Retinal pigment epithelial cell (primary cell): ENCODE measurements at regions not wholly inside any gene's neighbourhood (a gene's known extent, or its start where the extent isn't known, plus 50 kb on each side); places are given as distances from the start of the nearest gene placed in this dataset.
A peak's percentile ranks its signal among the peaks of the same experiment; 100 is the strongest.
"Not testable (repeated sequence)": the region's sequence is repeated elsewhere in the genome, so short reads cannot be mapped to it uniquely, and the experiment has no call there.

Source experiments
- DNase-seq: peaks from one replicate; pipeline ENCODE4 v3.0.0-alpha.2; 2010; ENCODE audit warnings: low read depth
- H3K4me3 ChIP-seq: 2 replicates; pipeline ENCODE4 v1.5.1; 2011; ENCODE audit warnings: mild to moderate bottlenecking, low read length, control low read depth, moderate library complexity
- TF ChIP-seq, protein P1 (sequence below): conservative IDR thresholded peaks from 2 replicates; pipeline ENCODE4 v1.5.1; 2011; ENCODE audit warnings: low read depth, low read length, control low read depth, inconsistent platforms

DNA sequence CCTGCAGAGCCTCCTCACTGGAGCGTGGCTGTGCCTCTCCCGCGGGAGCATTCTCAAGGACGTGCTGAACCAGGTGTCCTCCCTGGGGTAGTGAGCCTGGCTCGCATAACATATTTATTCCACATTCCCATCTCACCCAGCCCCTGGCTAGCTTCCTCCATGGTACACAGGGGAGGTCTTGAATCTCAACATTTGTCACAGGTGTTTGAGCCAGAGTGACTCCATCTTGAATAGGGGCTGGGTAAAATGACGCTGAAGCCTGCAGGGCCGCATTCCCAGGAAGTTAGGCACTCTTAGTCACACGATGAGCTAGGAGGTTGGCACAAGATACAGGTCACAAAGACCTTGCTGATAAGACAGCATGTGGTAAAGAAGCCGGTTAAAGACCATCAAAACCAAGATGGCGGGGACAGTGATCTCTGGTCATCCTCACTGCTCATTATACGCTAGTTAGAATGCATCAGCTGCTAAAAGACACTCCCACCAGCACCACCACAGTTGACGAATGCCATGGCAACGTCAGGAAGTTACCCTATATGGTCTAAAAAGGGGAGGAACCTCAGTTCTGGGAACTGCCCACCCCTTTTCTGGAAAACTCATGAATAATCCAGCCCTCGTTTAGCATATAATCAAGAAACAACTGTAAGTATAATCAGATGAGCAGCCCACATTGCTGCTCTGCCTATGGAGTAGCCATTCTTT is 273.8 kb upstream of the IRX4 start:
- DNase-seq = no peak
- H3K4me3 ChIP-seq = no peak overlapping the region
- TF ChIP-seq, protein P1, sequence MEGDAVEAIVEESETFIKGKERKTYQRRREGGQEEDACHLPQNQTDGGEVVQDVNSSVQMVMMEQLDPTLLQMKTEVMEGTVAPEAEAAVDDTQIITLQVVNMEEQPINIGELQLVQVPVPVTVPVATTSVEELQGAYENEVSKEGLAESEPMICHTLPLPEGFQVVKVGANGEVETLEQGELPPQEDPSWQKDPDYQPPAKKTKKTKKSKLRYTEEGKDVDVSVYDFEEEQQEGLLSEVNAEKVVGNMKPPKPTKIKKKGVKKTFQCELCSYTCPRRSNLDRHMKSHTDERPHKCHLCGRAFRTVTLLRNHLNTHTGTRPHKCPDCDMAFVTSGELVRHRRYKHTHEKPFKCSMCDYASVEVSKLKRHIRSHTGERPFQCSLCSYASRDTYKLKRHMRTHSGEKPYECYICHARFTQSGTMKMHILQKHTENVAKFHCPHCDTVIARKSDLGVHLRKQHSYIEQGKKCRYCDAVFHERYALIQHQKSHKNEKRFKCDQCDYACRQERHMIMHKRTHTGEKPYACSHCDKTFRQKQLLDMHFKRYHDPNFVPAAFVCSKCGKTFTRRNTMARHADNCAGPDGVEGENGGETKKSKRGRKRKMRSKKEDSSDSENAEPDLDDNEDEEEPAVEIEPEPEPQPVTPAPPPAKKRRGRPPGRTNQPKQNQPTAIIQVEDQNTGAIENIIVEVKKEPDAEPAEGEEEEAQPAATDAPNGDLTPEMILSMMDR = no peak

DNA sequence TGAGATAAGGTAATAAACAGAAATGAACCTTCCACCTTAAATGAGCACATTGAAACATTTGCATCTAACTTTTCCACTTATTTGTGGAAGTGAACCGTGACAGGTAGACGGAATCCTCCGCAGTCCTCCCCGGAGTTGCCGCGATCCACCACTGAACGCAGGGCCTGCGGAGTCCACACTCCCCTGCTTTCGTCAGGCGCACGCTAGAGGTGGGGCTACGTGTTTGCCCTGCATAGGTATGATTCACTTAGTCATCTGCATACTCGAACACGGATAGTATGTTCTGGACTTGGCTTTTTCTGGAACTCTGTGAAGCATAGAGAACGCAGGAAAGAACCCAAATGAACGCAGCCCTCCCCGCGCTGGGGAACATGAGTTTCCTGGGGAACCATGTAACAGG is 272.8 kb upstream of the IRX4 start:
- TF ChIP-seq, protein P1 = no peak
- H3K4me3 ChIP-seq = no peak overlapping the region
- DNase-seq = no peak

DNA sequence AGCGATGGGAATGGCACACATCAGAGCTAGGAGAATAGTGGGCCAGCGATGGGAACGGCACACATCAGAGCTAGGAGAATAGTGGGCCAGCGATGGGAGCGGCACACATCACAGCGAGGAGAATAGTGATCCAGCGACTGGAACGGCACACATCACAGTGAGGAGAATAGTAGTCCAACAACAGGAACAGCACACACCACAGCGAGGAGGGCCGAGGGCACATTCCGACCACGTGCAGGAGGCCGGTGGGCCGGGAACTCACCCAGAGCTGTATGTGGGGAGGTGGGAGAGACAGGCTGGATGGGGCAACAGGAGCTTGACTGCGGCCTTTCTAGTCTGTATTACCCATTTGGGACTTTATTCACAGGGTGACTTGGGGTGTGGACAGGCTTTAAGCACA is 271.1 kb upstream of the IRX4 start:
- TF ChIP-seq, protein P1 = no peak
- DNase-seq = no peak
- H3K4me3 ChIP-seq = no peak overlapping the region

DNA sequence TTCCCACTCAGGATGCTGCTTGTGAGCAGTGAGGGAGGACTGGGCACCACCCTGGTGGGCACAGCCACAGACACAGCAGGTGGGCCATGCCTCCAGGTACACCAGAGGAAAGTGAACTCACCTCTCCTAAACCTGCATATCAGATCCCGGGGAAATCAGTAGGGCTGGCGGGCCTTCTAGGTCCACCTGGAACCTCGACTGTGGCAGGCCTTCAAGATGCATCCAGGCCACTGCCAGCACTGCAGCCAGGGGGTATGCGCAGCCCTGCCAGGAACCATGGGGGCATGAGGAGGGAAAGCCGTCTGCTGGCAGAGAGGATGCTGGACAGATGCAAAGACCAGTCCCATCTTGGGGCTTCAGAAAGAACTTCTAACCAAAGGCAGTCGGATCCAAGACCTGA is 270.6 kb upstream of the IRX4 start:
- TF ChIP-seq, protein P1 = no peak
- H3K4me3 ChIP-seq = no peak overlapping the region

DNA sequence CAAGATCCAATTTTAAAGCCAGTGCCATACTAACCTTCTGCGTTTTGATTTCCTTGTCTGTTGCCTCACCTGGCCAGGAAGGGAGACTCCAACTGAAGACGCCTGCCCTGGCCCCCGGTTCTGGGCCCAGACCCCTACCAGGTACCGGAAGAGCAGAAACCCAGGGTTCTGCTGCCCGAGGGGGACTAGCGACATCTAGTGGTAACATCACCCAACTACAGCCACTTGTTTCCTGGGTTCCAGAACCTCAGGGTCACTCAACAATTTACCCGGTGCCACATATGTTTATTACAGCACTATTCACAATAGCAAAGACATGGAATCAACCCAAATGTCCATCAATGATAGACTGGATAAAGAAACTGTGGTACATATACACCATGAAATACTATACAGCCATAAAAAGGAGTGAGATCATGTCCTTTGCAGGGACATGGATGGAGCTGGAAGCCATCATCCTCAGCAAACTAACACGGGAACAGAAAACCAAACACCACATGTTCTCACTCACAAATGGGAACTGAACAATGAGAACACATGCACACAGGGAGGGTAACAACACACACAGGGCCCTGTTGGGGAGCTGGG is 268.7 kb upstream of the IRX4 start:
- TF ChIP-seq, protein P1 = peak; percentile 37

More for the DNA sequence above, 270.6 kb upstream of the IRX4 start:
- DNase-seq = no peak

DNA sequence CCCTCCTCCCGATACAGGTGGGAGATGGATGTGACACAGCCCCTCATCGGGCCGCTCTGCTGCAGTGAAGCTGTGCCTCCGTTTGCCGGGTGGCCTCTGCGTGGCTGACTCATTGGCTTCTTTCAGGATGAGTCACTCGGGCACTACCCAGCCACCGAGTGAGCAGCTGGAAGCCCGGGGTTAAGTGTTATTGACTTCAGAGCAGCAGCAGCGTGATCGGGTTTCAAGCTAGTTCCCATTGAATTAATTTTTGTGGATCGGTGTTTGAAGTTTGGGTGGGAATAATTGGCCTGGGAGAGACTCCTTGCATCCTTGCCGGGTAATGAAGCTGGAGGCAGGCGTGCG is 266.4 kb upstream of the IRX4 start:
- TF ChIP-seq, protein P1 = no peak
- DNase-seq = no peak
- H3K4me3 ChIP-seq = no peak overlapping the region

More for the DNA sequence above, 268.7 kb upstream of the IRX4 start:
- not testable (repeated sequence) for H3K4me3 ChIP-seq, DNase-seq
